GM12865 (cell line): ENCODE measurements at regions not wholly inside any gene's neighbourhood (a gene's known extent, or its start where the extent isn't known, plus 50 kb on each side); places are given as distances from the start of the nearest gene placed in this dataset.

Experiments
- DNase-seq: peaks from one replicate; pipeline ENCODE4 v3.0.0; 2010; ENCODE audit warnings: low read depth
- H3K4me3 ChIP-seq: 2 replicates; pipeline ENCODE4 v1.5.1; 2011; ENCODE audit warnings: mild to moderate bottlenecking, low read depth, low read length, control low read depth
- TF ChIP-seq, protein P1 (sequence below): IDR thresholded peaks from 2 replicates; pipeline ENCODE4 v1.5.1; 2011; ENCODE audit warnings: low read length, control low read depth, low read depth, inconsistent platforms; ENCODE audit not compliant: insufficient read depth; ENCODE audit errors: missing control alignments

DNA sequence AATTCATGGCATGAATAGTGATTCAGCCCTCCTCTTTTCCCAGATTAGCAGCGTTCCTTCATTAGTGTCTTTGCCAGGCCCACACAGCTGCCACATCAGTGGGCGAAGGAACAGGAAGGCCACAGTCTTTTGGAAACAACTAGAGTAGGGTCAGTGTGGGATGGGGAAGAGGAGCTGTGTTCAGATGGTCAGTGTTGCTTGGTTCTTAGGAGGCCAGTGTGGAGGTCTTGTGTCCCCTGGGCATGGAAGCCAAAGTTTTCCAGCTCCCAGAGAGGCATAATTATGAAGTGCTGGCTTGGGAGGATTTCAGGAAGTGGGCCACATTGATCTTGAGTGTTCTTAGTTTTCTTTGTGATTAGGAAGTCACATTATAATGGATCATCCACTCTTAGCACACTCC is 269.6 kb downstream of the PSAT1 start:
- no peak overlapping the region for H3K4me3 ChIP-seq
- TF ChIP-seq, protein P1, sequence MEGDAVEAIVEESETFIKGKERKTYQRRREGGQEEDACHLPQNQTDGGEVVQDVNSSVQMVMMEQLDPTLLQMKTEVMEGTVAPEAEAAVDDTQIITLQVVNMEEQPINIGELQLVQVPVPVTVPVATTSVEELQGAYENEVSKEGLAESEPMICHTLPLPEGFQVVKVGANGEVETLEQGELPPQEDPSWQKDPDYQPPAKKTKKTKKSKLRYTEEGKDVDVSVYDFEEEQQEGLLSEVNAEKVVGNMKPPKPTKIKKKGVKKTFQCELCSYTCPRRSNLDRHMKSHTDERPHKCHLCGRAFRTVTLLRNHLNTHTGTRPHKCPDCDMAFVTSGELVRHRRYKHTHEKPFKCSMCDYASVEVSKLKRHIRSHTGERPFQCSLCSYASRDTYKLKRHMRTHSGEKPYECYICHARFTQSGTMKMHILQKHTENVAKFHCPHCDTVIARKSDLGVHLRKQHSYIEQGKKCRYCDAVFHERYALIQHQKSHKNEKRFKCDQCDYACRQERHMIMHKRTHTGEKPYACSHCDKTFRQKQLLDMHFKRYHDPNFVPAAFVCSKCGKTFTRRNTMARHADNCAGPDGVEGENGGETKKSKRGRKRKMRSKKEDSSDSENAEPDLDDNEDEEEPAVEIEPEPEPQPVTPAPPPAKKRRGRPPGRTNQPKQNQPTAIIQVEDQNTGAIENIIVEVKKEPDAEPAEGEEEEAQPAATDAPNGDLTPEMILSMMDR = no peak
- DNase-seq = no peak

- TF ChIP-seq, protein P1 = no peak
- no peak overlapping the region for H3K4me3 ChIP-seq
- DNase-seq = no peak
Measured at GRCh38 chr9:78566948-78567675, 270.2 kb downstream of the PSAT1 start.

GRCh38 chr9:78567693-78568092 is 270.8 kb downstream of the PSAT1 start:
- DNase-seq = no peak
- TF ChIP-seq, protein P1 = no peak
- H3K4me3 ChIP-seq = no peak overlapping the region

- DNase-seq = no peak
- no peak overlapping the region for H3K4me3 ChIP-seq
- TF ChIP-seq, protein P1 = no peak
Measured at GRCh38 chr9:78568774-78569173, 271.8 kb downstream of the PSAT1 start.

DNA sequence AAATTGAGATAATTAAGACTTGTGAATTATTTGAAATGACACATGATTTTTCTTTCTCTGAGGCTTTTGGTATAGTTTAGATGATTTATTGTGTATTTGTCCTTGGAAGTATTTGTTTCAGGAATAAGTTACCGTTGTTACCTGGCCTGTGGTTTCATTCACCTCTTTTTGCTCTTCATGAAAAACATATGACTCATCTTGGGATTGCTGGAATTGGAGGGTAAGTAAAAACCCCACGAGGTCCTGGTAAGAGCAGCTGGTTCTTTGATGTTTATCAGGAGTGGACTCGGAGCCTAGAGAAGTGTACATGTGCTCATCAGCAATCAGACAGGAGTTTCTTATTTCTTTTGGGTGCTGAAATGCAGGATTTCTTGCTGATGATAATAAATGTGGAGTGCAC is 275.3 kb downstream of the PSAT1 start:
- TF ChIP-seq, protein P1 = no peak
- H3K4me3 ChIP-seq = no peak overlapping the region
- DNase-seq = no peak

DNA sequence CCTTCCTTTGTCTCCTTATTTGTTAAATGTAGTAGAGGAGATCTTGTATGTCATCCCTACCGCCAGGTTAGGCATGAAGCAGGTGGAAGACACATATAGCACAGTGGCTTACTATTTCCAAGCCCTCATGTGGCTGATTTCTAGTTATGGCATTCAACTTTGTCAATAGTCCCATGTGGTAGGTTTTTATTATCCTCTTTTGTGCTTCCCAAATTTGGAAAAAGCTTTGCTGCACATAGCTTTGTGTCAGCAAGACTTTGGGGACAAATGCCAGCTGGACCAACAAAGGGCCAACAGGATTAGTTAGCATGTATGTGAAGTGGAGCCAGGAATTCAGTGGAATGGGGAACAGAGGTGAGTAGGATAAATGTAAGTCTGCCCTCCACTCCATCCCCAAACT is 276.3 kb downstream of the PSAT1 start:
- no peak for DNase-seq
- TF ChIP-seq, protein P1 = no peak
- H3K4me3 ChIP-seq = no peak overlapping the region

- TF ChIP-seq, protein P1 = no peak
- no peak for DNase-seq
- H3K4me3 ChIP-seq = no peak overlapping the region
Measured at GRCh38 chr9:78573669-78574068, 276.7 kb downstream of the PSAT1 start.
